ENCODE measurements at regions not wholly inside any gene's neighbourhood (a gene's known extent, or its start where the extent isn't known, plus 50 kb on each side); places are given as distances from the start of the nearest gene placed in this dataset.

- DNase-seq = no peak
Measured at GRCh38 chr3:152056481-152056880, 183.0 kb downstream of the SUCNR1 start.

DNA sequence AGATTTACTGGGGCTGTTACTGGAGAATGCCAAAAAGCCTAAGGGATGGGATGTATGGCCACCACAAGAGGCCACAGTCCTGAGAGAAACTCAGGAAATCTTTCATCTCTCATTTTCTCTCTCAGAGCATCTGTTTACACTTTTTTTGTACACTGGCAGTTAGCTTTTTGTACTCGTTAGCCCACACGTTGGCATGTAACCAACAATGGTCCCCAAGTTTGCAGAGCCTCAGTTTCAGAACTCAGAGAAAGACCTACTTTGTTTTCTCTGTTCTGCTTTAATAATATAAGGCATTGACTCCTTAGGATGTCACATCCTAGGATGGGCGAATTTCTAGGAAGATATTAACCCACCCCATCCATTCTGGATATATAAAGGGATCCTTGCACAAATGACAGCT is 183.5 kb downstream of the SUCNR1 start:
- no peak for DNase-seq

GRCh38 chr3:152058856-152059255 is 185.4 kb downstream of the SUCNR1 start:
- DNase-seq = no peak

GRCh38 chr3:152060701-152061100 is 187.3 kb downstream of the SUCNR1 start:
- DNase-seq = no peak

DNA sequence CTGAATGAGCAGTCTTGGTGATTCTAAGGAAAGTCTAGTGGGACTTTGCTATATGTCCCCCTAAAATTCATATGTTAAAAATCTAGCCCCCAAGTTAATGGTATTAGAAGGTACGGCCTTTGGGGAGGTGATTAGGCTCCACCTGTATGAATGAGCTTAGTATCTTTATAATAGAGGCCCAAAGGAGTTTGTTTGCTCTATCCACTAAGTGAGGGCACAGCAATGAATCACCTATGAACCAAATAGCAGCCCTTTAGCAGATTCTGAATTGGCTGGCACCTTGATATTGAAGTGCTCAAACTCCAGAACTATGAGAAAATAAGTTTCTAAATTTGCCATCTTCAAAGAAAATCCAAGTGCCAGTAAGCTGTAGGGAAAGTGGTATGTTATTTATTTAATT is 187.9 kb downstream of the SUCNR1 start:
- no peak for DNase-seq

DNA sequence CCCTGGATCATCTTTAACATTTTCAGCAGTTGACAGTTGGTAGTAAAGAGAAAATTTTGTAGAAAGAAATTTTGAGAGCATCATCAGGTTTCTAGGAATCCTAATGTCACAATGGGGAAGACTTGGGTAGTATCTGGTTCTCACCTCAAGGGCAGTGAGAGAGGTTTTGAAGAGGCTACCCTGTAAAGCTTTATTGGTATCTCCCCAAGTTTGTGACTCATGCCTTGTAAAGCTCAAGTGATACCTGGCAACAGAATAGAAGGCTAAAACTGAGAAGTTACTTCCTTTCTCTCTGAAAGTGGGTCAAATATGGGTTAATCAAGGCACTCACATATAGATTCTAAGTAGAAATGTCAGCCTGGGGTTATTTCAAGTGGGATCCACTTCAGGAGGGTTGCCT is 196.4 kb downstream of the SUCNR1 start:
- no peak for DNase-seq

- DNase-seq = no peak
Measured at GRCh38 chr3:152071315-152071714, 197.4 kb upstream of the MBNL1 start.

DNA sequence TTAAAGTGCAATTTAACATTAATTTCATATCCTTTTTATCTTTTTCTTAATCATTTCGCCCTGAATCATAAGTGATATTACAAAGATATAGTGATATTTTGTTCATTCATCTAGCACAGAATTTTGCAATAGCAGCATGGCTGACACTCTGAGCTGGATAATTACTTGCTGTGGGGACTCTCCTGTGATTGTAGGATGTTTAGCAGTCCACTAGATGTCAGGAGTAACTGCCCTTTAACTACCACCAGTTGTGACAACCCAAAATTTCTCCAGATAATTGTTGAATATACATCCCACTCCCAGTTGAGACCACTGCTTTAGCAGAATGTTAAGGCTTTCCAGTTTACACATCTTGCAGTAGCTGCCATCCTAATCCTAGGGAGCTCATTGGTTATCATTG is 196.8 kb upstream of the MBNL1 start:
- DNase-seq = no peak

DNA sequence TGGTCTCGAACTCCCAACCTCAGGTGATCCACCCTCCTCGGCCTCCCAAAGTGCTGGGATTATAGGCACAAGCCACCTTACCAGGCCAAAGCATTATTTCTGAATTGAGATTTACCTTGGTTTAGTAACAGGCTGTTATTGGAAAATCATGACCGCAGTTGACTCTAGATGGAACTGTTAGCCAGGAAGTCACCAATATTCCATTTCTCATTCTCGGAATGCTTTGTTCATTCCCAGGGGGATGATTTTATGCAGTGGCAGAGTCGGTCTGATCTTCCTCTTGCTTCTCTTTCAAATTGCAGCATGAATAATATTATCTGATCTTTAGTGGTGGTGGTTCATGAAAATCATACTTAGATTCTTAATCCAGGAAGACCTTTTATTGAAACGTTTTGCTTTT is 195.5 kb upstream of the MBNL1 start:
- no peak for DNase-seq

GRCh38 chr3:152076148-152076547 is 192.6 kb upstream of the MBNL1 start:
- DNase-seq = no peak

- no peak for DNase-seq
Measured at GRCh38 chr3:152079980-152080379, 188.7 kb upstream of the MBNL1 start.

- no peak for DNase-seq
Measured at GRCh38 chr3:152083135-152083534, 185.6 kb upstream of the MBNL1 start.

DNA sequence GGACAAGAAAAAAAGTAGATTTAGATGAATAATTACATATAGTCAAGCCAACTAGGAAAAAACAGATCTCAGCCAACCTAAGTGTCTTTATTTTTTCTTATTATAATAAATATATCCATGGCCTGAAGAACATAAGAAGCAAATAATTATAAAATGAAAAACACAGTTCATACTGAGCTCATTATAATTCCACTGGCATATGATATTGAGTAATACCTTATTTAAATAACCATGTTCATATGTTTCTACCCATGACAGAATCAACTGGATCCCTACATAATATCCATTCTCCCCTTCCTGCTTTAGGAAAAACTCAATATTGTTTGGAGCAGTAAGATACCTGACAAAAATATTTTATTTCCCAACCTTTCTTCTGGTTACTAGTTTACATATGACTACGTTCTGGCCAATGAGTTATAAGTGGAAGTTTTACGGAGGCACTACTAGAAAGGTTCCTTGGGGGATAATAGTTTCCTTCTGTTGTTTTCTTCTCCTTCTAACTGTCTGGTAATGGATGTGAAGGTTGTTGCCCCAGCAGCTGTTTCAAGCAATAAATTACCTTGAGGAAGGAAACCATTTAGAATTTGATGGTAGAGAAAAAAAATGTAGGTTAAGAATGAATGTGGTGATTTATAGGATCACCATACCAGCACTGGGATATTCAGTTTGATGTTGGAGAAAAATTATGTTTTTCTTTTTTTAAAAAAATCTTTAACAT is 184.1 kb upstream of the MBNL1 start:
- DNase-seq = no peak

GRCh38 chr3:152087153-152087552 is 181.6 kb upstream of the MBNL1 start:
- DNase-seq = no peak

DNA sequence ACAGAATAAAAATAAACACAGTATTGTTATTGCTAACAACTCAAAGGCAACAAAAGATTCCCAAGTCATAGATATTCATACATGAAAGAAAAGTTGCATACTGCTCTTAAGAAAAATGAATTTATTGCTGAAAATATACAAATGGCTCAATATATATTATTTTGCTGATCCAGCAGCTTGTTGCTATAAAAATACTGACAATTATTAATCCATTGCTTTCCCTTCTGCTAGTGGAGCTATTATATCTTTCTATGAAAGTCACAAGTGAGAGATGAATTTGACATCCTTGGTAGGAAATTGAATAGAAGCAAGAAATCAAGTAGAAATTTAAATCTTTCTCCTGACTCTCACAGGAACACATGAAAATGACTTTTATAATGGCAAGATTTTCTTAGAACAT is 179.2 kb upstream of the MBNL1 start:
- DNase-seq = no peak

- DNase-seq = no peak
Measured at GRCh38 chr3:152091725-152092124, 177.0 kb upstream of the MBNL1 start.

GRCh38 chr3:152093901-152094300 is 174.8 kb upstream of the MBNL1 start:
- DNase-seq = no peak

DNA sequence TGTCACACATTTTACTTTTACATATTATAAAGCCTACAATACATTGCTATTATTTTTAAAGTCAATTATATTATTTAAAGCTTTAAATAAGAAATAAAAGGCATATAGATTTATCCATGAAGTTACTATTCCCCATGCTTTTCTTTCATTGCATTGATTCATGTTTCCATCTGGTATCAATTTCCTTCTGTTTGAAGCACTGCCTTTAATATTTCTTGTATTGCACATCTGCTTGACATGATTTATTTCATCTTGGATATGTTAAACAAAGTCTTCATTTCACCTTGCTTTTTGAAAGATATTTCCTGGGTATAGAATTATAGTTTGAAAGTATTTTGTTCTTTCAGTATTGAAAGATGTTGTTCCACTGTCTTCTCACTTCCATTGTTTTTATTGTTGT is 174.3 kb upstream of the MBNL1 start:
- DNase-seq = no peak

DNA sequence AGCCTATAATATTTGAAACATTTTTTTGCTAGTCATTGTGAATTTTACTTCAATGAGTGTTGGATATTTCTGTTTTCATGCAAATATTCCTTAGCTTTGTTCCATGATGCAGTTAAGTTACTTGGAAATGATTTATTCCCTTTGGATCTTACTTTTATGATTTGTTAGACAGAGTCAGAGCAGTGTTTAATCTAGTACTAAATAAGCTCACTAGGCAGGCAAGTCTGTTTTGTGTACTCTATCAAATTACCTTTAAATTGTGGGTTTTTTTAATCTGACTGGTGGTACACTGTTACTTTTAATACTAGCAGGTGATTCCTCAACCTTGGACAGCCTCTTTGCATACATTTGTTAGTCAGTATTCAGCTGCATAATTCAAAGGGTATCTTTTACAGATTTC is 173.3 kb upstream of the MBNL1 start:
- DNase-seq = no peak

GRCh38 chr3:152096280-152096906 is 172.3 kb upstream of the MBNL1 start:
- no peak for DNase-seq

- DNase-seq = no peak
Measured at GRCh38 chr3:152097120-152097519, 171.6 kb upstream of the MBNL1 start.

DNA sequence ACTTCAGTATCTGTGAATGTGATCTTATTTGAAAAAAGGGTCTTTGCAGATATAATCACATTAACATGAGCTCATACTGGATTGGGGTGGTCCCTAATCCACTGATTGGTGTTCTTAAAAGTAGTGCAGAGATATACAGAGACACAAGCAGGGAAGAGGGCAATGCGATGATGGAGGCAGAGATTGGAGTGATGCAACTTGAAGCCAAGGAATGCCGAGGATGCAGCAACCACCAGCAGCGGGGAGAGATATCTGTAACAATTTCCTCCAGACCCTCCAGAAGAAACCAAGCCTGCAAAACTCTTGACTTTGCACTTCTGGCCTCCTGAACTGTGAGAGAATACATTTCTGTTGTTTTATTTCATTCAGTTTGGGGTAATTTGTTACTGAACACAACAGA is 171.0 kb upstream of the MBNL1 start:
- DNase-seq = no peak

- no peak for DNase-seq
Measured at GRCh38 chr3:152100491-152101132, 168.1 kb upstream of the MBNL1 start.

DNA sequence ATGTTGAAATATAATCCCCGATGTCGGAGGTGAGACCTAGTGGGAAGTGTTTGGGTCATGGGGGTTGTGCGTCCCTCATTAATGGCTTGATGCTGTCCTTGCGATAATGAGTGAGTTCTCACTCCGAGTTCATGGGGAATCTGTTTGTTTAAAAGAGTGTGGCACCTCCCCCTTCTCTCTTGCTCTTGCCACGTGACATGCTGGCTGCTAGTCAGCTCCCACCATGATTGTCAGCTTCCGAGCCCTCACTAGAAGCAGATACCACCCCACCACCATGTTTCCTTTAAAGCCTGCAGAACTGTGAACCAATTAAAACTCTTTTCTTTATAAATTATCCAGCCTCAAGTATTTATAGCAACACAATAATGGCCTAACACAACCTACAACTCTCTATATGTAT is 166.3 kb upstream of the MBNL1 start:
- DNase-seq = no peak

DNA sequence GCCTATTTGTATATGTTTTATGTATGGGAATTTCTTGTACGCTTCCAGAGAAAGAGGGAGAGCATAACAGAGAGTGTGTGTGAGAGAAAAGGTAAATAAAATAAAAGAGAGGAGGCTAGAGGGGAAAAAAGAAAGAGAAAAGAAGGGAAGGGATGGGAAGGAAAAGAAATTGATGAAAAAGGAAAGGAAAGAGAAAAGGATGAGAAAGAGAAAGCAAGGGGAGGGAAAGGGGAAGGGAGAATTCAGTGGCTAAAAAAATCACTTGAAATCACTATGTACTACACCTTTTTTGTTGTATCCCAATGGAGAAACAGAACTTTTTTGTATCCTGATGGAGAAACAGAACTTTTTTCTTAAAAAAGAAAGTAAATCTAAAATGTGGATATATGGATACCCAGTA is 165.5 kb upstream of the MBNL1 start:
- no peak for DNase-seq

All from activated T-cell treated with anti-CD3 and anti-CD28 coated beads for 4 hours (primary cell).